ENCODE measurements at regions not wholly inside any gene's neighbourhood (a gene's known extent, or its start where the extent isn't known, plus 50 kb on each side); places are given as distances from the start of the nearest gene placed in this dataset.
A peak's percentile ranks its signal among the peaks of the same experiment; 100 is the strongest.

- DNase-seq (ENCODE audit: low spot score) = no peak
- TF ChIP-seq CTCF (IDR thresholded peaks at IDR 0.05; ENCODE audit: extremely low read depth, insufficient read depth, missing control alignments) = no peak
- in situ Hi-C loops (cut with MboI; ENCODE audit: low pct_unique_long_range_greater_than_20kb, low sequenced_read_pairs, unreplicated experiment) = loop anchor here (25.0 kb wide), 1 partner anchor 233 kb away; no protein-coding TSS in a partner anchor
Measured at GRCh38 chr14:24695265-24696241, 61.6 kb upstream of the GZMB start.

DNA sequence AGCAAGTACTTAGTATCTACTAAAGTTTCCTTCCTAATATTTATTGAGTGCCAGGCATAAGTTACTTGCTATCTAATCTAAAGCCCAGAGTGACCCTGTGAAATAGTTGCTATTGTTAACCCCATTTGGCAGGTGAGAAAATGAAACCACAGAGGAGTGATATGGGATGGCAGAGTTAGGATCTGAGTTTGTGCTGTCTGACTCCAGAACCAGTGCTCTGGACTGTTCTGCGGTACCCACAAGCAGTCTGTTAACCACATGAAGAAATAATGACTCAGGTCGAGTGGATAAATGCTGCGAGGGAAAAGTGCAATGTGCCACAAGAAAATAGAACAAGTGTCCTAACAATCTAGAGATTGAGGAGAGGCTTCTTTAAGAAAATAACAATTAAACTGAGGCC lies 60.7 kb upstream of the GZMB start:
- DNase-seq (ENCODE audit: low spot score) = no peak
- no peak for TF ChIP-seq CTCF (IDR thresholded peaks at IDR 0.05; ENCODE audit: extremely low read depth, insufficient read depth, missing control alignments)
- in situ Hi-C loops (cut with MboI; ENCODE audit: low pct_unique_long_range_greater_than_20kb, low sequenced_read_pairs, unreplicated experiment) = loop anchor here (25.0 kb wide), 1 partner anchor 232 kb away; no protein-coding TSS in a partner anchor

DNA sequence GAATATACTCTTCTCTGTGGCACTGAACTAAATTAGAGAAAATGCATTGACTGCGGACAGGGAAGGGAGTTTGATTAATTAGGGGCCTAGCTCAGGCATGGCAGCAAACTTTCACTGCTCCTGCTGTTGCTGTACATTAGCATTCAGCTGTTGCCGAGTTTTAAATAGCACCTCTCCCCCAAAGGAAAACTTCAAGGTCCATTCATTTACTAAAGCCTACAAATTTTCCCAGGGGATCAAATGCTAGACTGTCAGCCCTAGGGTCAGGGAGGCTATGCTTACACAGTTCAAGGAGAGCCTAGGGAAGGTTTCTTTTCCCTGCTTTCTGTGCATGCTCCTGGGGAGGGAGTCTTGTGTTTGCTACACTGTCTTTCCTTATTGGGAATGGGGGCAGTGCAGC lies 60.0 kb upstream of the GZMB start:
- in situ Hi-C loops (cut with MboI; ENCODE audit: low pct_unique_long_range_greater_than_20kb, low sequenced_read_pairs, unreplicated experiment) = loop anchor here (25.0 kb wide), 1 partner anchor 232 kb away; no protein-coding TSS in a partner anchor
- no peak for DNase-seq (ENCODE audit: low spot score)
- TF ChIP-seq CTCF (IDR thresholded peaks at IDR 0.05; ENCODE audit: extremely low read depth, insufficient read depth, missing control alignments) = no peak

DNA sequence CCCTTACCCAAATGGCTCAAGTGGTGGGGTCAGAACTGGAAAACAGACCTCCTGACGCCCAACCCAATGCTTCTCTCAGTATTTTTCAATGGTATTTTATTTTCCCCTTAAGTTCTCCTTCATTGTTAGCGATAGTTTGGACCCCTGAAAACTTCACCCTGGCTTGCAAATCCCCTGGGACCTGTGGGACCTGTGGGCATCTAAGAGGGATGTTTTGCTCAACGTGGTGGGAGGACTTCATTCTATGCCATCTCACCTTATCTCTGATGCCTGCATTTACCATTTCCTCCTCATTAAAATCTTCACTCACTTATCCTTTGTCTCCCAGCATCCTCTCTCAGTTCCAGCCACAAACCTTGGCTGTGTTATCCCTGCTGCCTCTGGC lies 59.4 kb upstream of the GZMB start:
- in situ Hi-C loops (cut with MboI; ENCODE audit: low pct_unique_long_range_greater_than_20kb, low sequenced_read_pairs, unreplicated experiment) = loop anchor here (25.0 kb wide), 1 partner anchor 231 kb away; no protein-coding TSS in a partner anchor
- TF ChIP-seq CTCF (IDR thresholded peaks at IDR 0.05; ENCODE audit: extremely low read depth, insufficient read depth, missing control alignments) = no peak
- no peak for DNase-seq (ENCODE audit: low spot score)

GRCh38 chr14:24692382-24693352 lies 58.7 kb upstream of the GZMB start:
- no peak for DNase-seq (ENCODE audit: low spot score)
- TF ChIP-seq CTCF (IDR thresholded peaks at IDR 0.05; ENCODE audit: extremely low read depth, insufficient read depth, missing control alignments) = no peak
- in situ Hi-C loops (cut with MboI; ENCODE audit: low pct_unique_long_range_greater_than_20kb, low sequenced_read_pairs, unreplicated experiment) = loop anchor here (25.0 kb wide), 1 partner anchor 230 kb away; no protein-coding TSS in a partner anchor

- in situ Hi-C loops (cut with MboI; ENCODE audit: low pct_unique_long_range_greater_than_20kb, low sequenced_read_pairs, unreplicated experiment) = loop anchor here (25.0 kb wide), 1 partner anchor 228 kb away; no protein-coding TSS in a partner anchor
Measured at GRCh38 chr14:24690492-24690891, 56.5 kb upstream of the GZMB start.

More at GRCh38 chr14:24690492-24690891, 56.5 kb upstream of the GZMB start:
- no peak for DNase-seq (ENCODE audit: low spot score)
- TF ChIP-seq CTCF (IDR thresholded peaks at IDR 0.05; ENCODE audit: extremely low read depth, insufficient read depth, missing control alignments) = peak; percentile 42
